ENCODE measurements at regions not wholly inside any gene's neighbourhood (a gene's known extent, or its start where the extent isn't known, plus 50 kb on each side); places are given as distances from the start of the nearest gene placed in this dataset.

- no peak for DNase-seq
Measured at GRCh38 chr12:118611770-118612169, 235.4 kb downstream of the SUDS3 start.

- no peak for DNase-seq
Measured at GRCh38 chr12:118617611-118618450, 241.5 kb downstream of the SUDS3 start.

DNA sequence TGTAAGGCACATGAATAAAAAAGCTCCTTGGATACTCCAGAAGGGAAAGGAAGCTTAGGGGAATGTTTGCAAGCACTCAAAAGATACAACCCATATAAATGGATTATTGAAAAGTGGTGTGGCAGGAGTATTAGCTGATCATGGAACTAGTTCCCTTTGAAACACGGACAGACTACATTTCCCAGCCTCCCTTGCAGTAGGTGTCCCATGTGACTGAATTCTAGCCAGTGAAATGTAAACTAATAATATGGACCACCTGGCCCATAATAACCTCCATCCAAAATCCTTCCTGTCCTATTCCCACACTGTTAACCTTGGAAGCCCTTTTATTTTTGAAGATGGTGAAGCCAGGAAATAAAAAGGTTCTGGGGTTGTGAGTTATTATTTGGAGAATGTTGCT lies 242.3 kb downstream of the SUDS3 start:
- no peak for DNase-seq

GRCh38 chr12:118625050-118625675 lies 248.8 kb downstream of the SUDS3 start:
- no peak for DNase-seq

DNA sequence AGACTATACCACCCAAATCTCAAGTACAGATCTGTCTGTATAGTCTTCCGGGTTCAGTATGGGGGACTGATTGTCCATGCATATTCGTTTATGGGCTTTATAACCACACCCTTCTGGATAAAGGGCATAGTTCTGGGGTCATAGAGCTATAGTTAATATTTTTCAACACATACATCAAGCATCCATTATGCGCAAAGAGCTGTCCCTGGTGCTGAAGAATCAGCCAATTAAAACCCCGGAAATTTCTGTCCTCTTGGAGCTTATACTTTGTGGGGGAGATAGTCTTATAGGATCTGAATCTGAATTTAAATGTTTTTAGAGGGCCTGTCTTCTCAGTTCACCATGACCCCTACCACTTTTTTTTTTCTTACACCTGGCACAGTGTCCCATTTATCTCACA lies 256.7 kb downstream of the SUDS3 start:
- DNase-seq, result no peak

- no peak for DNase-seq
Measured at GRCh38 chr12:118635276-118635675, 258.9 kb downstream of the SUDS3 start.

DNA sequence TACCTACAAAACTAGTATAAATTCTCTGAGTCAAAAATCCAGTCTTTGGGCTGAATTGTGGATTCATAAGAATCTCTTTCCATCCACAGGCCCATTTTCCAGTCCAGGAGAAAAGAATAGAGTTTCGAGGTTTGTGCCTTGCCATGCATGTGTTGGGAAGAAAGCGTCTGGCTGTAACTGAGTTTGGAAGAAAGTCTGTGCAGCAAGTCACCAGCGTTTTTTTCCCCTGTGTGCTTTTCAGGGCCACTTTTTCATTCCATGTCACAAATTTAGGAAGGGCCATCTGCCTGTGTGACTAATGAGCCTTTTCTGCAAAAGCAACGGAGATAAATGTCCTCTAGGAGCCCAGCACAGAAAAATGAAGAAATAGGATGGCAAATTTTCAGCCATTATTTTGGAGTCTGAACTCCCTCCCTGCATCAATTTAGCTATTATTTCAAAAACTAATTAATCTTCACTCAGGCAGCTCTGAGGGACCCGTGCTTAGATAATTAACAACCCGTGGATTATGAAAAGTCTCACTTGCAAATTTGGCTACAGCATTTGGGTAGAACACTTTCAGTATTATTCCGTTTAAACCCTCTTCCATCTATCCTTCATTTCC lies 261.5 kb downstream of the SUDS3 start:
- no peak for DNase-seq

DNA sequence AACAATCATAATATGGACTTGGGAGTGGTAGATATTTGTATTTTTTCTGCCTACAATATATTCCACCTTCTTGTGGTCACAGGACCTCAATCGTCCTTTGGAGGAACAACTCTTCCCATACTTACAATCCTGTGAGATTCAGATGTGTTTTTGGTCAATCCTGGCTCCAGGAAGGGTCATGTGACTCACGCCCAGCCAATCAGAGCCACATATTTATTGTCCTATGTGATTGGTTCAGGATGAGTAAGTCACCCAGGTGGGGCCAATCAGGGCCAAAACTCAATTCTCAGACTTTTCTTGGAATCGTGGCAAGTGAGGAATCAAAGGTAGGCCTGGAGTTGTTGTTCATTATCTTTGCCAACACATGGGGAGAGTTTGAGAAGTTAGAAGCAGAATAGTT lies 264.9 kb downstream of the SUDS3 start:
- no peak for DNase-seq

DNA sequence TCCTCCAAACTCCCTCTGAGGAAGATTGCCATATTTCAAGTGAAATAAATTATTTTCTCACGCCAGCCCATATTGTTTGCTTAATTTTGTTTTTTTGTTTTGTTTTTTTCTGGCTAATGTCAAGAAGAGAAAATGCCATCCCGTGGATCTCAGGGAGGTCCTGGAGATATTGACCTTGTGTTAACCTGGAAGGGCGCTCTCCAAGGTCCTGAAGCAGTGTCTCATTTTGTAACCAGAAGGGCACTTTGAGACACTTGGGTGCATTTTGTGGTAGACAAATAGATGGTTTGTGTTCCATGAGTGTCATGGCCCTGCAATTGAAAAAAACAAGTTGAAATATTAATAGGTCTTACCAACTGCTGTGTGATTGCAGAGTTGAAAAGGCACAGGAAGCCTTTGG lies 268.9 kb downstream of the SUDS3 start:
- no peak for DNase-seq

DNA sequence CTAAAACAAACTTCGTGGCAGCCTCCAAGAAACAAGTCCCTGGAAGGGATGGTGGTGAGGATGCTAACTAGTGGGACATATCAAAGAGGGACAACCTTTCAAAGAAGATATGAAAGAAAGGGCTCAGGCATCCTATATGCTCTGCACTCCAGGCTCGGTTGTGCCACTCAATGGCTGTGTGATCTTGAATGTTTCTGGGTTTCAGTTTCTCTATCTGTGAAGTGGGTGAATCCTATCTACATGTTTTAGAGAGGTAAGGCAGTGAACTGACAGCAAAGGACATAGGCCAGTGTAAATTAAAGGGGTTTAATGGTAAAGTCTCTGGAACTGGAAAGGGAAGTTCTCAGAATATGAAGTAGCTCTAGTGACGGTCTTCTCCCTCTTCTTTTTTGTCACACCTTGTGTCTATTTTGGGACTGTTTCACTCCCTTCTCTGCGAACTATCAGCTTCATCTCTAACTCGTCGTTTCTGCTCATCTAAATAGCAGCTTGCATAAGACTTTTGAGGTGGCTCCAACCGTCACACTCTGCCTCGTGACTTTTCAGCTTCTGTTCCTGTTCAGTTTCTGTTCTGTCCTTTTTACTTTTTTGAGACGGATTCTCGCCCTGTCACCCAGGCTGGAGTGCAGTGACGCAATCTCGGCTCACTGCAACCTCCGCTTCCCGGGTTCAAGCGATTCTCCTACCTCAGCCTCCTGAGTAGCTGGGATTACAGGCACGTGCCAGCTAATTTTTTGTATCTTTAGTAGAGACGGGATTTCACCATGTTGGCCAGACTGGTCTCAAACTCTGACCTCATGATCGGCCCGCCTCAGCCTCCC lies 273.6 kb downstream of the SUDS3 start:
- DNase-seq, result no peak

DNA sequence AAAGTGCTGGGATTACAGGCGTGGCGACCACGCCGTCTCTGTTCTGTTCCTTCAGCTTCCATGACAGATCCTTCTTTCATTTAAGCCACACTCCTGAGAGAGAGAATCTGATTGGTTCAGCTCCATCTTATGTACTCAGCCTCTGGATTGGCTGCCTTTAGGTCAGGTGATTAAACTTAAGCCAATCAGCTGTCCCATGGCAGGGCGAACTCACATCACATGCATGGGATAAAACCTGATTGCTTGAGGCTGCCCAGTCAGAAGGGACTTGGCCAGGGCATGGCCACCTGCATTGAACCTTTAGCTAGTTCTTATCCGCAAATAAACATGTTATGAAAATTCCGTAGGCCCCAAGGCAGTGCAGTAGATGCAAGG lies 274.2 kb downstream of the SUDS3 start:
- no peak for DNase-seq

GRCh38 chr12:118651487-118651886 lies 275.1 kb downstream of the SUDS3 start:
- DNase-seq, result no peak

DNA sequence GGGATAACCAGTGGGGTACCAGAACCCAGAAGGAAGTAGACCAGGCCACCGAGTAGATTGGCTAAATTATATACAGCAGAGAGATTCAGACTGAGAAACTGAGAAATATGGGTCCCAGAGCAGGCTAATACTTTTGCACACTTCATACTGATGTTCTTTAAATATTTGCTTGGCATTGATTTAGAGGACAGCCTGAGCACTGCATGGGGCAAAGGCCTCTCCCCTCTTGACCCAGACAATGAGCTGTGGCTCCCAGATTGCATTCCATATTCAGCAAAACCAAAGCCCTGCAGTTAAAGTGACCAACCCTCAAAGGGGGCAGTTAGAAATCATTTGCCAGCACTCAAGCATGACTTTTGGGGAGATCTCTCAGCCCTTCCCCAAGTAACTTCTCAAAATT lies 279.2 kb downstream of the SUDS3 start:
- no peak for DNase-seq

- no peak for DNase-seq
Measured at GRCh38 chr12:118680356-118680963, 300.9 kb upstream of the SRRM4 start.

DNA sequence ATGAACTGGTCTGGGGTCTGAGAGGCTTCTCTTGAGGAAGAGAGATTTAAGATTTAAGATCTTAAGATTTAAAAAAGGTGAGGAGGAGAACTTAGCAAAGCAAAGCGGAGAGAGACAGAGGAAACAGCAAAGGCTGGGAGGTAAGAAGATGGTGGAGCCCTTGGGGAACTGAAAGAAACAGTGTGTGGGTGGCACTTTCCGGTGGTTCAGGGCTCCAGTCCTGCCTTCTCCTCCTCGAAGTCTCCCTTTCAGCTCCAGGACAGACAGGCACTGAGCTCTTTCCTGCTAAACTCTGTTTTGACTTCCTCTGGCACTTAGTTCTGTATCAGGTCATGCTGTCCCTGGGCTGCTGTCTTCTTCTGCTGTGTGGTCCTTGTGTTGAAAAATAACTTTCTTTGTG lies 298.7 kb upstream of the SRRM4 start:
- no peak for DNase-seq

- no peak for DNase-seq
Measured at GRCh38 chr12:118685983-118686607, 295.2 kb upstream of the SRRM4 start.

- DNase-seq, result no peak
Measured at GRCh38 chr12:118689793-118690192, 291.5 kb upstream of the SRRM4 start.

GRCh38 chr12:118690506-118690905 lies 290.8 kb upstream of the SRRM4 start:
- DNase-seq, result no peak

DNA sequence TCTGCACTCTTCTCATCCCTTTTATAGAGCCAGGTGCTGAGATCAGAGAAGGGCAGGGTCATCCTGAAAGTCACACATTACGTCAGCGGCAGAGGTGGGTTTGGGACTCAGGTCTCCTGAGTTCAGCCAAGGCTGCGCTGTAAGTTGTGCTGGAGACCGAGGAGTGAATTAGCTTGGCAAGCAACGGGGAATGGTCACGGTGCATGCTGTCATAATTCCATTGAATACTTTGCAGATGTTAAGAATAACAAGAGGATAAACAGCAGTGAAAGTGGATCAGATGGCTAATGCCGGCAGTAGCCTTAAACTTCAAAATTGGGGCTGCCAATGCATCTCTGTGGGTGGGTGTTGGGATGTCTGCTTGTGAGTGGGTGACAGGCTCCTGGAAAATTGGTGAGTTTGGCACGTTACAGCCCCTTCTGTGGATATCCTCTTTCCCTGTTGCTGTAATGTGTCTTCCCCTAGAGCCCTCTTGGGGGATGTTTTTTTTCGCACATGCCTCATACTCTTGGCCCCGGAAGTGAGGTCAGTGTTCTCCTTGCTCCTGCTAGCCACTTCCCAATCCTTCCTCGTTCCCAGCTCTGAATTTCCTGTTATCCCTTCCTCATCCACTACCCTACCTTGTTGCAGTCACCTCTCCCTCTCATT lies 287.1 kb upstream of the SRRM4 start:
- no peak for DNase-seq

GRCh38 chr12:118704527-118705241 lies 276.7 kb upstream of the SRRM4 start:
- DNase-seq, result no peak

GRCh38 chr12:118706437-118706836 lies 274.9 kb upstream of the SRRM4 start:
- no peak for DNase-seq
